ENCODE measurements at regions not wholly inside any gene's neighbourhood (a gene's known extent, or its start where the extent isn't known, plus 50 kb on each side); places are given as distances from the start of the nearest gene placed in this dataset.

DNA sequence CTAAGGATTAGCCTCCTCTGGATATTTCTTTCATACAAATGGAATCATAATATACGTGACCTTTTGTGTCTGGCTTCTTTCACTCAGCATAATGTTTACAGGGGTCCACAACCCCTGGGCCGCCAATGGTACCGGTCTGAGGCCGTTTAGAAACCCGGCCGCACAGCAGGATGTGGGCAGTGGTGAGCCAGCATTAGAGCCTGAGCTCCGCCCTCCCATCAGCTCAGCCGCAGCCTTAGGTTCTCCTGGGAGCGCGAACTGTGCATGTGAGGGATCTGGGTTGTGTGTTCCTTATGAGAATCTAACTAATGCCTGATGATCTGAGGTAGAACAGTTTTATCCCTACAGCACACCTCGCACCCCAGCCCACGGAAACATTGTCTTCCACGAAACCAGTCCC lies 229.7 kb downstream of the ICE1 start:
- TF ChIP-seq, protein P1, sequence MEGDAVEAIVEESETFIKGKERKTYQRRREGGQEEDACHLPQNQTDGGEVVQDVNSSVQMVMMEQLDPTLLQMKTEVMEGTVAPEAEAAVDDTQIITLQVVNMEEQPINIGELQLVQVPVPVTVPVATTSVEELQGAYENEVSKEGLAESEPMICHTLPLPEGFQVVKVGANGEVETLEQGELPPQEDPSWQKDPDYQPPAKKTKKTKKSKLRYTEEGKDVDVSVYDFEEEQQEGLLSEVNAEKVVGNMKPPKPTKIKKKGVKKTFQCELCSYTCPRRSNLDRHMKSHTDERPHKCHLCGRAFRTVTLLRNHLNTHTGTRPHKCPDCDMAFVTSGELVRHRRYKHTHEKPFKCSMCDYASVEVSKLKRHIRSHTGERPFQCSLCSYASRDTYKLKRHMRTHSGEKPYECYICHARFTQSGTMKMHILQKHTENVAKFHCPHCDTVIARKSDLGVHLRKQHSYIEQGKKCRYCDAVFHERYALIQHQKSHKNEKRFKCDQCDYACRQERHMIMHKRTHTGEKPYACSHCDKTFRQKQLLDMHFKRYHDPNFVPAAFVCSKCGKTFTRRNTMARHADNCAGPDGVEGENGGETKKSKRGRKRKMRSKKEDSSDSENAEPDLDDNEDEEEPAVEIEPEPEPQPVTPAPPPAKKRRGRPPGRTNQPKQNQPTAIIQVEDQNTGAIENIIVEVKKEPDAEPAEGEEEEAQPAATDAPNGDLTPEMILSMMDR (IDR thresholded peaks at IDR 0.05; ENCODE audit: low read depth, low read length) = no peak
- no peak for DNase-seq (ENCODE audit: low read depth in 1 of 2, low spot score in 1 of 2)
- Histone ChIP-seq H3K9me3 (ENCODE audit: low read depth) (no peaks in the 10 kb centered on the region), H3K36me3 (no peaks in the 10 kb centered on the region), H3K4me3 (no peak overlapping the region), H3K27ac (no peak overlapping the region), H3K27me3 (no peaks in the 10 kb centered on the region), H3K4me1 (ENCODE audit: low read depth) (peaks cover 3% of the 10 kb centered on the region)

DNA sequence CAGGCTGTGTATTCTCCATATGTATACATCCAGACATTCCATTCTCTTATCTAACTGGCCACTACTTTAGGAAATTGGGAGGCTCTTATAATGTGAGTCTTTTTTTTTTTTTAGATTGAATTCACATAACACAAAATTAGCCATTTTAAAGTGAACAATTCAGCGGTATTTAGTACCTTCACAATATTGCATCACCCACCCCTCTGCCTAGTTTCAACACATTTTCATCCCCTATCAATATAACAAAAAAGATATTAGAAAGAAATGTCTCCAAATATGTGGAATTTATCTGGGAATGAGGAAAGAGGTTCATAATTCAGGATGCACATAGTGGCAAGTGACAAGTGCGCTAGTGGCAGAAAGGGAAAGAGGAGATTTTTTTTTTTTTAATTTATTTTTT lies 228.5 kb downstream of the ICE1 start:
- Histone ChIP-seq H3K9me3 (ENCODE audit: low read depth) (no peaks in the 10 kb centered on the region), H3K4me3 (no peak overlapping the region), H3K4me1 (ENCODE audit: low read depth) (peaks cover 3% of the 10 kb centered on the region), H3K36me3 (no peaks in the 10 kb centered on the region), H3K27me3 (no peaks in the 10 kb centered on the region), H3K27ac (no peak overlapping the region)
- no peak for DNase-seq (ENCODE audit: low read depth in 1 of 2, low spot score in 1 of 2)
- TF ChIP-seq, protein P1 (IDR thresholded peaks at IDR 0.05; ENCODE audit: low read depth, low read length) = no peak

DNA sequence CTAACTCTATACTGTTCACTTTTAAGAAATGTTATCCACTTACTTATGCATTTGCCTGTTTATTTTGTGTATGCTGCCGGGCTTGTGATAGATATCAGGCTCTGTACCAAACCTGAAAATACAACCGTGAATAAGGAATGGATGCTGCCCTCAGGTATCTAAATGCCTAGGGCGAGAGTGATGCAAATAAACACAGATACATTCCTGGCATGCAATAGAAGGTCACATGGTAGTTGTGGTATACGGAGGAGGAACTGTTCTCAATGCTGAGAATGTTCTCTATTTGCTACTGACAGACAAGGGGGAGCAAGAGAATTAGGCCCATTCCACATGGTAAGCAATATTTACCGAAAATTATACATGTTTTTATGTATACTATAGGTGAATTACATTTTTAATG lies 227.8 kb downstream of the ICE1 start:
- no peaks in the 10 kb centered on the region for H3K27me3 ChIP-seq
- no peak overlapping the region for H3K27ac ChIP-seq
- peaks cover 3% of the 10 kb centered on the region for H3K4me1 ChIP-seq (ENCODE audit: low read depth)
- TF ChIP-seq, protein P1 (IDR thresholded peaks at IDR 0.05; ENCODE audit: low read depth, low read length) = no peak
- no peaks in the 10 kb centered on the region for H3K36me3 ChIP-seq
- H3K9me3 ChIP-seq (ENCODE audit: low read depth) = no peaks in the 10 kb centered on the region
- peak in 1 of 2 donors; percentile 51 for DNase-seq (ENCODE audit: low read depth in 1 of 2, low spot score in 1 of 2)
- no peak overlapping the region for H3K4me3 ChIP-seq

DNA sequence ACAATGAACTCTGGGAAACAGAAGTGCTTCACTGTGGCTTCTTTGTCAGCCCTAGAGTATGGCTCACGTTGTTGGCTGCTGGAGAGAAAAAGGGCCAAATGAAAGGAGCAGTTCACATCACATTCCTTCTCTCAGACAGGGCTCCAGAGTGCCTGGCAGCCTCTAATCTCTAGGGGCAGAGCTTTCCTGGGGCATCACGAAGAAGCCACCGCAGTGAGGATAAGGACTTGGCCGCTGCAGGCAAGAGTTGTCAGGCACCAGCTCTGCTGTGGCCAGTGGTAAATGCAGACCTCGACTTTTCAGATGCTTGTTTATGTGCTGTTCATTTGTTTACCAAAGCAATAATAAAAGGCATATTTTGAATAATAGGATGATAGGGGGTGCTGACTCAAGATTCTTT lies 227.2 kb downstream of the ICE1 start:
- H3K36me3 ChIP-seq = no peaks in the 10 kb centered on the region
- H3K4me1 ChIP-seq (ENCODE audit: low read depth) = peaks cover 3% of the 10 kb centered on the region
- TF ChIP-seq, protein P1 (IDR thresholded peaks at IDR 0.05; ENCODE audit: low read depth, low read length) = no peak
- H3K27me3 ChIP-seq = no peaks in the 10 kb centered on the region
- H3K4me3 ChIP-seq = no peak overlapping the region
- H3K9me3 ChIP-seq (ENCODE audit: low read depth) = no peaks in the 10 kb centered on the region
- H3K27ac ChIP-seq = no peak overlapping the region
- peak; percentile 18 to 37 for DNase-seq (ENCODE audit: low read depth in 1 of 2, low spot score in 1 of 2)

DNA sequence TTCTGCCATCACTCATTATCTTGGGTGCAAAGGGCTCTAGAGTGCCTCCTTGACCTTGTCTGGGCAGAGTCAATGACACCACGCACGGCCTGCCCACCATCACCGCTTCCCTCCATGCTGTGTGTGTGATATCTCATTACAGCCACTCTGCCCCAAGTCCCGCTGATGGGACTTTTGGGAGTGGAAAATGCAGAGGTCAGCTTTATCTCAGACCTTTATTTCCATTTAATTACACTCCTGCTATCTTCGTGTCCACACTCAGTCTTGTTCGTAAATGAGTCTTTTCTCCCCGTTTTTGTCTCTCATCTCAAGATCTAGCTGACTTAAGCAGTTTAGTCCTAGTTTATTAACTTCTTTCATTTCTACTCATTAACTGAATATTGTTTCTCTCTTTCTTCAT lies 226.2 kb downstream of the ICE1 start:
- Histone ChIP-seq H3K4me1 (ENCODE audit: low read depth) (peaks cover 3% of the 10 kb centered on the region), H3K36me3 (no peaks in the 10 kb centered on the region), H3K27me3 (no peaks in the 10 kb centered on the region), H3K4me3 (no peak overlapping the region), H3K27ac (no peak overlapping the region), H3K9me3 (ENCODE audit: low read depth) (no peaks in the 10 kb centered on the region)
- TF ChIP-seq, protein P1 (IDR thresholded peaks at IDR 0.05; ENCODE audit: low read depth, low read length) = no peak
- DNase-seq (ENCODE audit: low read depth in 1 of 2, low spot score in 1 of 2) = peak in 1 of 2 donors; percentile 83

DNA sequence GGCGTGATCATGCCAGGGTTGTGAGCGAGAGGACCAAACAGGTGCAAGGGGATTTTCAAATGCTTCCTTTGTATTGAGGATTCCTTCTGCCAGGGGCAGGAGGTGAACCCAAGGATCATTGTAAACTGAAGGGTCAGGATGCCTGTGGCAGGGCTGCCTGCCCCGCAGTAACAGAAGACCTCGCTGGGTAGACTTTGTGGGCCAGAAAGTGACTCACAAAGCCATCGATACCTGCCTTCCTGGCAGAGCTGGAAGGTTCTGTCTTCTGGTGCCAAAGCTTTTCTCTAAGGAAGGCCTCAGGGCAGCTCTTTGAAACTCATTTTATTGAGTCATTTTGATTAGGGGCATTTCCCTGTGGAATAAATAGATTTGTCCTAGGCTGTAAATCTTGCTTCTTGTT lies 223.4 kb downstream of the ICE1 start:
- Histone ChIP-seq H3K4me3 (no peak overlapping the region), H3K9me3 (ENCODE audit: low read depth) (no peaks in the 10 kb centered on the region), H3K27ac (no peak overlapping the region), H3K36me3 (no peaks in the 10 kb centered on the region), H3K4me1 (ENCODE audit: low read depth) (peaks cover 3% of the 10 kb centered on the region), H3K27me3 (no peaks in the 10 kb centered on the region)
- no peak for DNase-seq (ENCODE audit: low read depth in 1 of 2, low spot score in 1 of 2)
- TF ChIP-seq, protein P1 (IDR thresholded peaks at IDR 0.05; ENCODE audit: low read depth, low read length) = no peak

All from cardiac muscle cell (in vitro differentiated cells and primary cell).